ENCODE measurements at regions not wholly inside any gene's neighbourhood (a gene's known extent, or its start where the extent isn't known, plus 50 kb on each side); places are given as distances from the start of the nearest gene placed in this dataset.

- RAD21 ChIA-PET (ENCODE audit: unreplicated experiment): no interaction called here
- H3K36me3 ChIP-seq (ENCODE audit: control insufficient read depth in 2 of 2, insufficient read depth in 2 of 2, low read length in 1 of 2): no peaks in the 10 kb centered on the region
- FAIRE-seq (no peak), ATAC-seq (peak; percentile 55), DNase-seq (ENCODE audit: low read depth, low spot score) (peak; percentile 31)
- H3K9ac ChIP-seq (ENCODE audit: control insufficient read depth, insufficient read depth, low read length): no peak overlapping the region
- H3K27me3 ChIP-seq (replicated peaks in 1 of 2; ENCODE audit: control insufficient read depth in 2 of 2, insufficient read depth in 2 of 2, low read length in 1 of 2): no peaks in the 10 kb centered on the region
- no peaks in the 10 kb centered on the region for H4K20me1 ChIP-seq (ENCODE audit: control insufficient read depth, insufficient read depth)
- no peak for TF ChIP-seq NFYB (IDR thresholded peaks at IDR 0.05; ENCODE audit: insufficient read depth, low read depth, low read length)
- TF ChIP-seq SRF (IDR thresholded peaks at IDR 0.05; ENCODE audit: low read depth in 2 of 2, low read length in 2 of 2): no peak
- TF ChIP-seq KDM1A (IDR thresholded peaks at IDR 0.05; ENCODE audit: borderline replicate concordance): no peak
- no peak for TF ChIP-seq WRNIP1 (IDR thresholded peaks at IDR 0.05; ENCODE audit: borderline replicate concordance, low read depth, low read length)
- no peak for TF ChIP-seq NFYA (IDR thresholded peaks at IDR 0.05; ENCODE audit: borderline replicate concordance, low read depth, low read length)
- TF ChIP-seq FOXM1 (IDR thresholded peaks at IDR 0.05; ENCODE audit: low read depth, low read length): no peak
- no peak for TF ChIP-seq NKRF (conservative IDR thresholded peaks at IDR 0.05)
- no peak for TF ChIP-seq PKNOX1 (IDR thresholded peaks at IDR 0.05)
- TF ChIP-seq RB1 (IDR thresholded peaks at IDR 0.05; ENCODE audit: borderline replicate concordance): no peak
- no peak for TF ChIP-seq TCF7 (IDR thresholded peaks at IDR 0.05; ENCODE audit: borderline replicate concordance)
- no peak for TF ChIP-seq GABPA (IDR thresholded peaks at IDR 0.05; ENCODE audit: low read depth)
- no peak for TF ChIP-seq ZBED1 (IDR thresholded peaks at IDR 0.05; ENCODE audit: borderline replicate concordance)
- TF ChIP-seq CEBPB (IDR thresholded peaks at IDR 0.05; ENCODE audit: borderline replicate concordance in 1 of 2, low read depth in 2 of 2, low read length in 2 of 2): no peak
- TF ChIP-seq MXI1 (IDR thresholded peaks at IDR 0.05; ENCODE audit: low read depth, low read length): no peak
- TF ChIP-seq NRF1 (conservative IDR thresholded peaks at IDR 0.05; ENCODE audit: low read depth, low read length): no peak
- no peak for TF ChIP-seq RFX5 (IDR thresholded peaks at IDR 0.05; ENCODE audit: low read depth, low read length)
- no peak for TF ChIP-seq RBBP5 (conservative IDR thresholded peaks at IDR 0.05)
- no peak for TF ChIP-seq EED (IDR thresholded peaks at IDR 0.05; ENCODE audit: low read depth)
- in situ Hi-C loops (cut with MboI) (no loop called here), intact Hi-C loops (cut with micrococcal nuclease; ENCODE audit: unreplicated experiment) (no loop called here)
- BruUV-seq (replicated peaks): no TSS peak
- H3K4me3 ChIP-seq: no peak overlapping the region
- no peaks in the 10 kb centered on the region for H3K9me3 ChIP-seq (replicated peaks; ENCODE audit: control insufficient read depth, insufficient read depth, low read length)
- no peaks in the 10 kb centered on the region for H3K79me2 ChIP-seq (ENCODE audit: control insufficient read depth, insufficient read depth, low read length)
- 25% methylated on average over 5 of the region's 5 CpGs for WGBS (ENCODE audit: insufficient coverage, insufficient replicate concordance, low lambda C conversion rate, missing lambda C conversion rate)
- CTCF ChIA-PET: no interaction called here
- H3K4me2 ChIP-seq (ENCODE audit: control insufficient read depth, insufficient read depth): no peak overlapping the region
- no peak overlapping the region for H3K27ac ChIP-seq (ENCODE audit: control insufficient read depth, insufficient read depth)
- H2AFZ ChIP-seq (ENCODE audit: control insufficient read depth, low read depth, low read length): no peak overlapping the region
- H3K4me1 ChIP-seq (ENCODE audit: control insufficient read depth, insufficient read depth, low read length): peaks cover 14% of the 10 kb centered on the region
- SMC1A ChIA-PET (ENCODE audit: uncharacterized antibody, unreplicated experiment): no interaction called here
- POLR2A ChIA-PET: no interaction called here
Measured at GRCh38 chrX:40202456-40202855, 104.7 kb upstream of the BCOR start.
